HFF-Myc (cell line): ENCODE measurements at regions not wholly inside any gene's neighbourhood (a gene's known extent, or its start where the extent isn't known, plus 50 kb on each side); places are given as distances from the start of the nearest gene placed in this dataset.

Experiments used
- DNase-seq: peaks from one replicate; pipeline ENCODE4 v3.0.0-alpha.2; 2011; ENCODE audit warnings: low read depth; ENCODE audit errors: extremely low read depth
- H3K4me3 ChIP-seq: replicated peaks from 2 replicates; pipeline ENCODE4 v1.5.1; 2011; ENCODE audit warnings: low read depth, mild to moderate bottlenecking, control low read depth, low read length
- CTCF ChIP-seq: IDR thresholded peaks from 2 replicates; pipeline ENCODE4 v1.5.1; 2012; ENCODE audit warnings: mild to moderate bottlenecking, low read depth, low read length, control low read depth; ENCODE audit errors: missing control alignments

DNA sequence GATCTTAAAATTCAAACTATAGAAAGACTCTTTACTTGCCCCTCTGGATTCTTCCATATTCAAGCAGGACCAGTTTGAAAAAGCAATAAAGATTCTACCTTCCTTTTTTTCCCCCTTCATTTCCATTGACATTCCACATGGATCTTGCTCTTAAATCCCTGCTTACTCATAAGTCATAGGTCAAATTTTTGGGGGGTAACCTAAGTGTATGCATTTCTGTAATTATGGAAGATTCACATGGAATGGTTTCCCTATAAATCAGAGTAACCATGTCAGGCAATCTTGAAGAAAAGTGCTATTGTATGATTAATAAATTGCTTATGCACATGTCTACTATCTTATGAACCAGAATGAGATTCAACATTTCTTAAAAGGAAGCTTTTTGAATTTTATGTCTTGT lies 551.0 kb downstream of the HAO1 start:
- TF ChIP-seq CTCF: no peak

DNA sequence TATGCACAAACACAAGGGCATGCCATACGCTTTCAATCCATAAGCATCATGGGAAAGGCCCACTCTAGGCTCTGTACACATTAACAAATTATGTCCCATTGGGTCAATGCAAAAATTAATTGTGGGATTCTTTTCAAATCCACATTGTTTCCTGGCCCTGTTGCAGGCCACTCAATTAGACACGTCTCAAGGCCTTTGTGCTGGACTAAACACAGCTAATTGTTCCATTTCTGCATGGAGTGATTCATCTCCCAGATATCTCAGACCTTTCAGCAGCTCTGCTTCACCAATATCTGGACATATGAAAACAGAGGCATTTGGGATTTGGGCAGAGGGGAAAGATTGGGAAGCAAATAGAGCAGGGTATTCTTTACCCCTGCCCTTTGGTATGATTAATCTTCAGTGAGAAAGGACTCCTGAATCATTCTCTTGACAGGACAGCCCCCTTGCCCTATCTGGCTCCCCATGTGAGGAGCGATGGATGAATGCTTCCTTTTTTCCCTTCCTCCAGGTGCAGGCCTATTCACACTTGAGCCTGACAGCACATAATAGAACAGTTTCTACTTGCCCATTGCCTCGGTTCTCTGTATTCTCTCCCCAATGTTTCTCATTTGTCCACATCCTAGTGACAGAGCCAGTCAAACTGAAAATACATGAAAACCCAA lies 547.6 kb downstream of the HAO1 start:
- no peak for DNase-seq
- TF ChIP-seq CTCF: no peak
- no peak overlapping the region for H3K4me3 ChIP-seq

More for the DNA sequence above, 551.0 kb downstream of the HAO1 start:
- no peak overlapping the region for H3K4me3 ChIP-seq
- DNase-seq: no peak

- no peak for TF ChIP-seq CTCF
- DNase-seq: no peak
- no peak overlapping the region for H3K4me3 ChIP-seq
Observed at GRCh38 chr20:7399114-7399513, 541.1 kb downstream of the HAO1 start.

GRCh38 chr20:7399575-7399974 lies 540.7 kb downstream of the HAO1 start:
- DNase-seq: no peak
- H3K4me3 ChIP-seq: no peak overlapping the region
- TF ChIP-seq CTCF: no peak

- H3K4me3 ChIP-seq: no peak overlapping the region
- no peak for DNase-seq
- no peak for TF ChIP-seq CTCF
Observed at GRCh38 chr20:7406671-7407070, 533.6 kb downstream of the HAO1 start.

GRCh38 chr20:7410150-7410549 lies 530.1 kb downstream of the HAO1 start:
- TF ChIP-seq CTCF: no peak
- no peak overlapping the region for H3K4me3 ChIP-seq
- no peak for DNase-seq

DNA sequence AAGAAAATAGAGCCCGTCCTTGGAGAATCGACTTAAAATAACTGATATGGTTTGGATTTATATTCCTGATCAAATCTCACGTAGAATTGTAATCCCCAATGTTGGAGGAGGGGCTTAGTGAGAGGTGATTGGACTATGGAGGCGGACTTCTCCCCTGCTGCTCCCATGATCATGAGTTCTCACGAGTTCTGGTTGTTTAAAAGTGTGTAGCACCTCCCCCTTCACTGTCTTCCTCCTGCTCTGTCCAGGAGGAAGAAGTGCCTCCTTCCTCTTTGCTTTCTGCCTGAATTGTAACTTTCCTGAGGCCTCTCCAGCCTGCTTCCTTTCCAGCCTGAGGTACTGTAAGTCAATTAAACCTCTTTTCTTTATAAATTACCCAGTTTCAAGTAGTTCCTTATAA lies 529.2 kb downstream of the HAO1 start:
- DNase-seq: no peak
- no peak overlapping the region for H3K4me3 ChIP-seq
- TF ChIP-seq CTCF: no peak
